Vagina (tissue), 2 donors: ENCODE measurements at regions not wholly inside any gene's neighbourhood (a gene's known extent, or its start where the extent isn't known, plus 50 kb on each side); places are given as distances from the start of the nearest gene placed in this dataset.

ENCODE experiments used
- DNase-seq, 2 donors: peaks; one replicate each; pipeline ENCODE4 v3.0.0-alpha.2; 2017; ENCODE audit errors: extremely low spot score in 2 of 2
- H3K27ac ChIP-seq: fragments of 200-600 bp; sonication (generic); one replicate; pipeline ENCODE4 v1.5.1; 2019
- H3K27me3 ChIP-seq: fragments of 200-600 bp; sonication (generic); one replicate; pipeline ENCODE4 v1.5.1; 2019
- H3K36me3 ChIP-seq, 2 donors: fragments of 200-600 bp; sonication (generic); one replicate each; pipeline ENCODE4 v1.5.1; 2017 to 2019
- H3K4me1 ChIP-seq: fragments of 200-600 bp; sonication (generic); one replicate; pipeline ENCODE4 v1.5.1; 2019
- H3K4me3 ChIP-seq, 2 donors: fragments of 200-600 bp; sonication (generic); 1 replicate in 1 of 2; 2 replicates in 1 of 2; pipeline ENCODE4 v1.5.1; 2016 to 2019
- H3K9me3 ChIP-seq: fragments of 200-600 bp; sonication (generic); one replicate; pipeline ENCODE4 v1.5.1; 2019
- CTCF ChIP-seq, 3 experiments: fragments of 450-650 bp in 2 of 3; fragments of 200-600 bp in 1 of 3; sonication (generic) in 1 of 3; IDR thresholded peaks; one replicate each; pipeline ENCODE4 v1.5.1; 2017 to 2019; ENCODE audit warnings: antibody characterized with exemption in 3 of 3, mild to moderate bottlenecking in 2 of 3, moderate library complexity in 2 of 3
- POLR2A ChIP-seq, 2 donors: fragments of 450-650 bp; IDR thresholded peaks; one replicate each; pipeline ENCODE4 v1.6.1; 2017; ENCODE audit warnings: antibody characterized with exemption in 2 of 2, mild to moderate bottlenecking in 2 of 2, moderate library complexity in 2 of 2
- POLR2AphosphoS5 ChIP-seq, 2 donors: sonication (generic); formaldehyde crosslinking; IDR thresholded peaks; one replicate each; pipeline ENCODE4 v1.9.0; 2017; ENCODE audit warnings: antibody characterized with exemption in 2 of 2, mild to moderate bottlenecking in 2 of 2, low read depth in 1 of 2; ENCODE audit not compliant: insufficient read depth in 1 of 2
- intact Hi-C: fragments of 100-400 bp; cut with DNase I; formaldehyde crosslinking; loops from one replicate; pipeline ENCODE4 v1.15.1; 2023

GRCh38 chr4:147400721-147401120 lies 80.2 kb upstream of the EDNRA start:
- H3K9me3 ChIP-seq = no peaks in the 10 kb centered on the region
- intact Hi-C loops = no loop called here
- no peaks in the 10 kb centered on the region for H3K27me3 ChIP-seq
- no peaks in the 10 kb centered on the region for H3K36me3 ChIP-seq
- TF ChIP-seq POLR2AphosphoS5 (IDR thresholded peaks at IDR 0.05; ENCODE audit: insufficient read depth in 1 of 2, low read depth in 1 of 2) (no peak), POLR2A (IDR thresholded peaks at IDR 0.05) (no peak), CTCF (IDR thresholded peaks at IDR 0.05) (no peak)
- no peak for DNase-seq
- no peak overlapping the region for H3K4me3 ChIP-seq
- H3K4me1 ChIP-seq = no peaks in the 10 kb centered on the region
- H3K27ac ChIP-seq = no peak overlapping the region

GRCh38 chr4:147401221-147401620 lies 79.7 kb upstream of the EDNRA start:
- Histone ChIP-seq H3K4me1 (no peaks in the 10 kb centered on the region), H3K36me3 (no peaks in the 10 kb centered on the region), H3K27me3 (no peaks in the 10 kb centered on the region), H3K27ac (no peak overlapping the region), H3K4me3 (no peak overlapping the region), H3K9me3 (no peaks in the 10 kb centered on the region)
- intact Hi-C loops = no loop called here
- DNase-seq = no peak
- no peak for TF ChIP-seq POLR2A (IDR thresholded peaks at IDR 0.05)
- TF ChIP-seq POLR2AphosphoS5 (IDR thresholded peaks at IDR 0.05; ENCODE audit: insufficient read depth in 1 of 2, low read depth in 1 of 2) = no peak
- no peak for TF ChIP-seq CTCF (IDR thresholded peaks at IDR 0.05)

GRCh38 chr4:147407261-147408045 lies 73.4 kb upstream of the EDNRA start:
- Histone ChIP-seq H3K4me1 (no peaks in the 10 kb centered on the region), H3K4me3 (no peak overlapping the region), H3K36me3 (no peaks in the 10 kb centered on the region), H3K9me3 (no peaks in the 10 kb centered on the region), H3K27ac (no peak overlapping the region), H3K27me3 (no peaks in the 10 kb centered on the region)
- TF ChIP-seq CTCF (IDR thresholded peaks at IDR 0.05) = no peak
- TF ChIP-seq POLR2A (IDR thresholded peaks at IDR 0.05) = no peak
- TF ChIP-seq POLR2AphosphoS5 (IDR thresholded peaks at IDR 0.05; ENCODE audit: insufficient read depth in 1 of 2, low read depth in 1 of 2) = no peak
- intact Hi-C loops = no loop called here
- DNase-seq = no peak

- intact Hi-C loops = no loop called here
- no peaks in the 10 kb centered on the region for H3K9me3 ChIP-seq
- no peak overlapping the region for H3K4me3 ChIP-seq
- H3K27me3 ChIP-seq = no peaks in the 10 kb centered on the region
- H3K4me1 ChIP-seq = no peaks in the 10 kb centered on the region
- H3K36me3 ChIP-seq = no peaks in the 10 kb centered on the region
- no peak overlapping the region for H3K27ac ChIP-seq
- no peak for TF ChIP-seq POLR2AphosphoS5 (IDR thresholded peaks at IDR 0.05; ENCODE audit: insufficient read depth in 1 of 2, low read depth in 1 of 2)
- no peak for TF ChIP-seq CTCF (IDR thresholded peaks at IDR 0.05)
- no peak for TF ChIP-seq POLR2A (IDR thresholded peaks at IDR 0.05)
- DNase-seq = no peak
Observed at GRCh38 chr4:147408189-147408588, 72.7 kb upstream of the EDNRA start.

GRCh38 chr4:147409350-147409749 lies 71.5 kb upstream of the EDNRA start:
- intact Hi-C loops = no loop called here
- H3K36me3 ChIP-seq = no peaks in the 10 kb centered on the region
- H3K27me3 ChIP-seq = no peaks in the 10 kb centered on the region

More at GRCh38 chr4:147409350-147409749, 71.5 kb upstream of the EDNRA start:
- TF ChIP-seq POLR2A (IDR thresholded peaks at IDR 0.05) = no peak
- TF ChIP-seq POLR2AphosphoS5 (IDR thresholded peaks at IDR 0.05; ENCODE audit: insufficient read depth in 1 of 2, low read depth in 1 of 2) = no peak
- no peak for TF ChIP-seq CTCF (IDR thresholded peaks at IDR 0.05)
- Histone ChIP-seq H3K4me1 (no peaks in the 10 kb centered on the region), H3K9me3 (no peaks in the 10 kb centered on the region), H3K4me3 (no peak overlapping the region), H3K27ac (no peak overlapping the region)
- DNase-seq = no peak
